ENCODE measurements at regions not wholly inside any gene's neighbourhood (a gene's known extent, or its start where the extent isn't known, plus 50 kb on each side); places are given as distances from the start of the nearest gene placed in this dataset.

DNA sequence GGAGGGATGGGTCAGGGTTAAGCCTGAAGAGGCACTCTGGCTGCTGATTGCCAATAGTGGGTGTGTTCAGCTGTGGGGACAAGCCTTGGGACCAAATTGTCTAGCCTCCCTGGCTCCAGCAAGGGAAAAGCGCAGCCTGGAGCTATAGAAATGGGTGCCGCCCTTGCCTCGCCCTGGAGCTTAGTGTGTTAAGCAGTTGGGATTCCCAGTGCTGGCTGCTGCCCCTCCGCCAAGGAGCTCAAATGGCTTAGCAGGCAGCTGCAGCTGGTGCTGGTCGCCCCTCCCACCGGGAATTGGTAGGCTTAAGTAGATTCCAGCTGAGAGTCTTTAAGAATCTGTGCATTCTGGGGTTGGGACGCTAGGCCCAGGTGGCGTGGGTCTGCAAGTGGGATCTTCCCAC lies 662.9 kb upstream of the TBL1XR1 start:
- TF ChIP-seq, protein P1, sequence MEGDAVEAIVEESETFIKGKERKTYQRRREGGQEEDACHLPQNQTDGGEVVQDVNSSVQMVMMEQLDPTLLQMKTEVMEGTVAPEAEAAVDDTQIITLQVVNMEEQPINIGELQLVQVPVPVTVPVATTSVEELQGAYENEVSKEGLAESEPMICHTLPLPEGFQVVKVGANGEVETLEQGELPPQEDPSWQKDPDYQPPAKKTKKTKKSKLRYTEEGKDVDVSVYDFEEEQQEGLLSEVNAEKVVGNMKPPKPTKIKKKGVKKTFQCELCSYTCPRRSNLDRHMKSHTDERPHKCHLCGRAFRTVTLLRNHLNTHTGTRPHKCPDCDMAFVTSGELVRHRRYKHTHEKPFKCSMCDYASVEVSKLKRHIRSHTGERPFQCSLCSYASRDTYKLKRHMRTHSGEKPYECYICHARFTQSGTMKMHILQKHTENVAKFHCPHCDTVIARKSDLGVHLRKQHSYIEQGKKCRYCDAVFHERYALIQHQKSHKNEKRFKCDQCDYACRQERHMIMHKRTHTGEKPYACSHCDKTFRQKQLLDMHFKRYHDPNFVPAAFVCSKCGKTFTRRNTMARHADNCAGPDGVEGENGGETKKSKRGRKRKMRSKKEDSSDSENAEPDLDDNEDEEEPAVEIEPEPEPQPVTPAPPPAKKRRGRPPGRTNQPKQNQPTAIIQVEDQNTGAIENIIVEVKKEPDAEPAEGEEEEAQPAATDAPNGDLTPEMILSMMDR (IDR thresholded peaks at IDR 0.05 in 4 of 5, conservative IDR thresholded peaks at IDR 0.05 in 1 of 5), result no peak
- no peak for TF ChIP-seq POLR2A (IDR thresholded peaks at IDR 0.05)
